ENCODE measurements at regions not wholly inside any gene's neighbourhood (a gene's known extent, or its start where the extent isn't known, plus 50 kb on each side); places are given as distances from the start of the nearest gene placed in this dataset.

- no peak for DNase-seq
- no peaks in the 10 kb centered on the region for H3K27me3 ChIP-seq
- no peaks in the 10 kb centered on the region for H3K9me3 ChIP-seq
- H3K4me1 ChIP-seq, result no peaks in the 10 kb centered on the region
- intact Hi-C loops (cut with DNase I), result no loop called here
- no peaks in the 10 kb centered on the region for H3K36me3 ChIP-seq
- no peak for TF ChIP-seq CTCF (IDR thresholded peaks at IDR 0.05)
- no peak overlapping the region for H3K4me3 ChIP-seq
- H3K9ac ChIP-seq (ENCODE audit: low read depth in 2 of 2, low read length in 2 of 2), result no peak overlapping the region
- no peak overlapping the region for H3K27ac ChIP-seq
These were observed 499.0 kb upstream of the MARCKS start for GRCh38 chr6:113358063-113358583.

- Histone ChIP-seq H3K36me3 (no peaks in the 10 kb centered on the region), H3K9ac (ENCODE audit: low read depth in 2 of 2, low read length in 2 of 2) (no peak overlapping the region), H3K4me1 (no peaks in the 10 kb centered on the region), H3K9me3 (no peaks in the 10 kb centered on the region), H3K27me3 (no peaks in the 10 kb centered on the region), H3K27ac (no peak overlapping the region), H3K4me3 (no peak overlapping the region)
- DNase-seq, result no peak
- intact Hi-C loops (cut with DNase I), result no loop called here
- no peak for TF ChIP-seq CTCF (IDR thresholded peaks at IDR 0.05)
These were observed 497.7 kb upstream of the MARCKS start for GRCh38 chr6:113359155-113360140.

GRCh38 chr6:113361014-113361645 lies 496.0 kb upstream of the MARCKS start:
- no peaks in the 10 kb centered on the region for H3K4me1 ChIP-seq
- no peak overlapping the region for H3K27ac ChIP-seq
- TF ChIP-seq CTCF (IDR thresholded peaks at IDR 0.05), result no peak
- H3K36me3 ChIP-seq, result no peaks in the 10 kb centered on the region
- H3K27me3 ChIP-seq, result no peaks in the 10 kb centered on the region
- H3K9ac ChIP-seq (ENCODE audit: low read depth in 2 of 2, low read length in 2 of 2), result no peak overlapping the region
- DNase-seq, result no peak
- H3K9me3 ChIP-seq, result no peaks in the 10 kb centered on the region
- intact Hi-C loops (cut with DNase I), result no loop called here
- H3K4me3 ChIP-seq, result no peak overlapping the region

- intact Hi-C loops (cut with DNase I), result no loop called here
- no peaks in the 10 kb centered on the region for H3K9me3 ChIP-seq
- no peak for DNase-seq
These were observed 494.7 kb upstream of the MARCKS start for GRCh38 chr6:113362301-113363047.

More at GRCh38 chr6:113362301-113363047, 494.7 kb upstream of the MARCKS start:
- H3K9ac ChIP-seq (ENCODE audit: low read depth in 2 of 2, low read length in 2 of 2), result no peak overlapping the region
- no peaks in the 10 kb centered on the region for H3K36me3 ChIP-seq
- H3K27ac ChIP-seq, result no peak overlapping the region
- H3K27me3 ChIP-seq, result no peaks in the 10 kb centered on the region
- TF ChIP-seq CTCF (IDR thresholded peaks at IDR 0.05), result no peak
- no peak overlapping the region for H3K4me3 ChIP-seq
- no peaks in the 10 kb centered on the region for H3K4me1 ChIP-seq
